ENCODE measurements at regions not wholly inside any gene's neighbourhood (a gene's known extent, or its start where the extent isn't known, plus 50 kb on each side); places are given as distances from the start of the nearest gene placed in this dataset.

DNA sequence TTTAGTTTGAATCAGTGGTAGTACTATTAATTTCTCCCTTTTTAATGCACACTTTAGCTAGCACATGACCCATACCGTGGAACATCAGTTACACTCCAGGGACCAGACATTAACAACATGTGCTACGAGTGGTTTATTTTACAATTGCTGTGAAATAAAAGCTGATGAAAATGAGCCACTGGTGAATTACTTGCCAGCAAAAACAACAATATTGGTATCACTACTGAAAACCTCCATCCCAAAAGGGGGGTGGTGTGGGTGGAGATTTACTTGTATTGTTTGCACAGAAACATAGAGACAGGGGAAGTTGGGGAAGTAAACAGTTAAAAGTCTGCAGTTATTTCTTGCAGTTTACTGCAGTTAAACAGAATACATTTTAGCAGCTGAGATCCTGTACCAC is 369.6 kb upstream of the GRAMD2B start:
- ATAC-seq (no peak), DNase-seq (no peak)
- intact Hi-C loops (cut with micrococcal nuclease) = no loop called here
- Histone ChIP-seq H3K4me2 (ENCODE audit: low read length) (no peak overlapping the region), H3K79me2 (ENCODE audit: low read length) (no peaks in the 10 kb centered on the region), H2AFZ (ENCODE audit: low read length) (no peak overlapping the region), H3K9me3 (ENCODE audit: low read length) (no peaks in the 10 kb centered on the region), H3K27ac (ENCODE audit: low read length) (no peak overlapping the region), H3F3A (ENCODE audit: low read length, unreplicated experiment) (no peaks in the 10 kb centered on the region), H3K36me3 (ENCODE audit: low read depth, low read length) (no peaks in the 10 kb centered on the region), H4K20me1 (ENCODE audit: low read length) (no peaks in the 10 kb centered on the region), H3K9me2 (replicated peaks; ENCODE audit: low read length) (no peaks in the 10 kb centered on the region), H3K27me3 (ENCODE audit: low read length) (no peaks in the 10 kb centered on the region), H3K4me3 (ENCODE audit: low read length) (no peak overlapping the region), H3K4me1 (ENCODE audit: insufficient read depth, low read length) (no peaks in the 10 kb centered on the region), H3K9ac (ENCODE audit: low read length) (no peak overlapping the region)
- ChIA-PET POLR2A (ENCODE audit: unreplicated experiment) (no interaction called here), CTCF (no interaction called here)
- no peak for TF ChIP-seq EZH2phosphoT487 (IDR thresholded peaks at IDR 0.05; ENCODE audit: borderline replicate concordance, low read length)
- no peak for TF ChIP-seq CTCF (conservative IDR thresholded peaks at IDR 0.05; ENCODE audit: low read depth, low read length)
- no peak for TF ChIP-seq EZH2 (IDR thresholded peaks at IDR 0.05; ENCODE audit: low read length, unreplicated experiment)
- BruUV-seq (replicated peaks) = no TSS peak

DNA sequence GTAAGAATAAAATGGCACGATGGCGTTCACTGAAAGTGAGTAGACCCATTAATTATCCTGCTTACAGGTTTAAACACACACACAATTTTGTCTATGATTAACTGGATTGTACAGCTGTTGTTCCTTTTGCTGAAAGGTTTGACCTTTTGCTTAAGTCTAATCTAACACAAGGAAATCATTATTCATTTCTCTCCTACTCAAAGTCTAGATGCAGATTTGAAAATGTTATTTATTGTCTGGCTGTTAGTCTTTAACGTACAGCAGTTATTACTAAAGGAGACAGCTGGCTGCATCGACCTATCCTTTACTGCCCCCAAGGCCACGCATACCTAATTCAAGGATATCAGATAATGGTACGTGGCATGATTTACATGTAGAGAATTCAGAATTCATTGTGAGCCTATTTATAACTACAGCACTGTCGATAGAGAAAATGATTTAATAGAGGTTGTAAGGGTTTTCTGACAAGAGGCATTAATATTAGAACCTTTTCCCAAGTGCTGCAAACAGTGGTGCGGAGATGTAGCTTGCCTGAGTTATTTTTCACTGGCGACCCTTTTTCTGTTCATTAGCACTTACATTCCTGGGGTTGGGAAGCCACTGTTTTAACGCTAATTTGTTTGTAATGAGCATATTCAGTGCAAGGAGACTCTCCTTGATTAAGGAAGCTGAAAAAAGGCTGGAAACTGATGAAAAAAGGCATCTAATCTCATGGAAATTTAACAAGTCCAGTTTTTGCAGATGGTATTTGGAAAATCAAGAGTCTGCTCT is 368.4 kb upstream of the GRAMD2B start:
- BruUV-seq (replicated peaks) = no TSS peak
- DNase-seq = no peak
- H3K9me2 ChIP-seq (replicated peaks; ENCODE audit: low read length) = no peaks in the 10 kb centered on the region
- no peaks in the 10 kb centered on the region for H3K4me1 ChIP-seq (ENCODE audit: insufficient read depth, low read length)
- H3F3A ChIP-seq (ENCODE audit: low read length, unreplicated experiment) = no peaks in the 10 kb centered on the region
- ATAC-seq = no peak
- no peaks in the 10 kb centered on the region for H3K9me3 ChIP-seq (ENCODE audit: low read length)
- no peak overlapping the region for H3K9ac ChIP-seq (ENCODE audit: low read length)
- H3K4me3 ChIP-seq (ENCODE audit: low read length) = no peak overlapping the region
- H3K36me3 ChIP-seq (ENCODE audit: low read depth, low read length) = no peaks in the 10 kb centered on the region
- ChIA-PET POLR2A (ENCODE audit: unreplicated experiment) (no interaction called here), CTCF (no interaction called here)
- intact Hi-C loops (cut with micrococcal nuclease) = no loop called here
- H3K27ac ChIP-seq (ENCODE audit: low read length) = no peak overlapping the region
- H4K20me1 ChIP-seq (ENCODE audit: low read length) = no peaks in the 10 kb centered on the region
- H3K4me2 ChIP-seq (ENCODE audit: low read length) = no peak overlapping the region
- no peaks in the 10 kb centered on the region for H3K79me2 ChIP-seq (ENCODE audit: low read length)
- TF ChIP-seq CTCF (conservative IDR thresholded peaks at IDR 0.05; ENCODE audit: low read depth, low read length) (no peak), EZH2phosphoT487 (IDR thresholded peaks at IDR 0.05; ENCODE audit: borderline replicate concordance, low read length) (no peak), EZH2 (IDR thresholded peaks at IDR 0.05; ENCODE audit: low read length, unreplicated experiment) (no peak)
- no peak overlapping the region for H2AFZ ChIP-seq (ENCODE audit: low read length)
- no peaks in the 10 kb centered on the region for H3K27me3 ChIP-seq (ENCODE audit: low read length)

DNA sequence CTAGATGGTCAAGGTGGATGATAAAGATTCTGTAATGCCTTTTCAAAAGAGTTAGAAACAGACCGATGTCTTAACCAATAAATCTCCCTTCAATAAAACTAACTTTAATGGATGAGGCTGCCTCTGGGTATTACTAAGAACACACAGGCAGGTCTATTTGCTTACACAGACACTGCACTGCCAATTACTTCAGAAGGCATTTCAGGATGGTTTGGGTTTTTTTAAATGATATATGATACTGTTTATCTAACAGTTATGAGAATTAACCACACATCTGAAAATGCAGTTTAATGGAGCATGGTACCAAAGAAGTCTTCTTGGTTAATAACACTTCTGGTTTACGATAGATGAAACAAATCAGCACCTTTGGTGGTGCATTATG is 367.9 kb upstream of the GRAMD2B start:
- no peaks in the 10 kb centered on the region for H4K20me1 ChIP-seq (ENCODE audit: low read length)
- ChIA-PET POLR2A (ENCODE audit: unreplicated experiment) (no interaction called here), CTCF (no interaction called here)
- H3K79me2 ChIP-seq (ENCODE audit: low read length) = no peaks in the 10 kb centered on the region
- ATAC-seq = peak; percentile 85
- no peaks in the 10 kb centered on the region for H3K27me3 ChIP-seq (ENCODE audit: low read length)
- H3K9me3 ChIP-seq (ENCODE audit: low read length) = no peaks in the 10 kb centered on the region
- no peaks in the 10 kb centered on the region for H3K4me1 ChIP-seq (ENCODE audit: insufficient read depth, low read length)
- no peak overlapping the region for H3K4me3 ChIP-seq (ENCODE audit: low read length)
- peak; percentile 4 for DNase-seq
- H3K4me2 ChIP-seq (ENCODE audit: low read length) = no peak overlapping the region
- no peaks in the 10 kb centered on the region for H3K9me2 ChIP-seq (replicated peaks; ENCODE audit: low read length)
- H3K9ac ChIP-seq (ENCODE audit: low read length) = no peak overlapping the region
- H2AFZ ChIP-seq (ENCODE audit: low read length) = no peak overlapping the region
- H3F3A ChIP-seq (ENCODE audit: low read length, unreplicated experiment) = no peaks in the 10 kb centered on the region
- TF ChIP-seq CTCF (conservative IDR thresholded peaks at IDR 0.05; ENCODE audit: low read depth, low read length) = no peak
- TF ChIP-seq EZH2 (IDR thresholded peaks at IDR 0.05; ENCODE audit: low read length, unreplicated experiment) = no peak
- no peak for TF ChIP-seq EZH2phosphoT487 (IDR thresholded peaks at IDR 0.05; ENCODE audit: borderline replicate concordance, low read length)
- intact Hi-C loops (cut with micrococcal nuclease) = no loop called here
- H3K36me3 ChIP-seq (ENCODE audit: low read depth, low read length) = no peaks in the 10 kb centered on the region
- BruUV-seq (replicated peaks) = no TSS peak
- no peak overlapping the region for H3K27ac ChIP-seq (ENCODE audit: low read length)
